ENCODE measurements at regions not wholly inside any gene's neighbourhood (a gene's known extent, or its start where the extent isn't known, plus 50 kb on each side); places are given as distances from the start of the nearest gene placed in this dataset.

DNA sequence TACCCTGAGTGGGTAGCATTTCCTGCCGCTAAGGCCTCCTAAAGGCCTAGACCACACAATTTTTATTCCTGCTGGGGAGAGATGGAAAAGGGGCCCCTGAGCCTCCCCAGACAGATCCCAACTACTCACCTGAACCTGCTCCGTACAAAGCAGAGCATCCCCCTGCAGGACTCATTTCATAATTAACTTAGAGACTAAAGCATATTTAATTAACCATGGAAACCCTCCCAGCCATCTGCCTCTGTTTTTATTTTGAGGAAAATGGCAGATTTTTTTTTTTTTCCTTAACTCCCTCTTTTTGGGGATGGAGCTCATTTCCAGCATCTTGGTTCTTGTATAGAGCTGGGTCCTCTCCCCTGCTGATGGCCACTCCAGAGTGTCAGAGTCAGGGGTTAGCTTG is 96.5 kb upstream of the CRHR1 start:
- DNase-seq (ENCODE audit: low read depth) = no peak

DNA sequence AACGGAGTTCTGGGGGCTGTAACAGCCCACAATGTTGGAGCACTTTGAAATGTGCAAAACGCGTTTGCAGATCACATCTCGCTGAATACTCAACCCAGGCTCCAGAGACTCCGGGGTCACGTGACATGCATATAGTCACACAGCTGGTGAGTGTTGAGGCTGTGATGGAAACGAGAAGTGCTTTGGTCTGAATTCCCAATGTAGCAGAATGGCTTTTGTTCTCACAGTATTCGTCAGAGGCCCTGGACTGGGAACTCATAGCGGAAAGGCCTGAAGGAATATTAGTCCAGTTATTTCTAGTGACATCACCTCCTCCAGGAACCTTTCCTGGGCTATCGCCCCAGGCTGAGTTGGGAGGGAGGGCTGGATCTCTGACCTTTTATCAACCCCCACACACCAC is 95.8 kb upstream of the CRHR1 start:
- no peak for DNase-seq (ENCODE audit: low read depth)

- no peak for DNase-seq (ENCODE audit: low read depth)
Observed at GRCh38 chr17:45688820-45689219, 95.3 kb upstream of the CRHR1 start.

DNA sequence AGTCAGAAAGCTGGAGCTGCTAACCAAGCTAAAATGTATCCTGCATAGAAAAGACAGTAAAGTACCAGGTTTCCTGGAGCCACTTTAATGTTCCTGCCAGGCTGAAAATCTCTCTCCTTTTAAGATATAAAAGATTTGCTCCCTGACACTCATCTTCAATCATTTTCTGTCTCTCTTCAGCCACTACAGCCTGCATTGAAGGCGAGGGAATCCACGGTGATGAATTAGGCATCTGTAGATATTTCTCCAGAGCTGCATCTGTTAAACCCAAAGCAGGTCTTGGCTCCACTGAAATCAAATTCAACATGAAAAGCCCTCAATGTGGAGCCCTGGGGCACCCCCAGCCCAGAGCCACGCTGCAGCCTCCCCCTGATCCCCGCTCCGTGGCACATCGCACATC is 94.7 kb upstream of the CRHR1 start:
- no peak for DNase-seq (ENCODE audit: low read depth)

DNA sequence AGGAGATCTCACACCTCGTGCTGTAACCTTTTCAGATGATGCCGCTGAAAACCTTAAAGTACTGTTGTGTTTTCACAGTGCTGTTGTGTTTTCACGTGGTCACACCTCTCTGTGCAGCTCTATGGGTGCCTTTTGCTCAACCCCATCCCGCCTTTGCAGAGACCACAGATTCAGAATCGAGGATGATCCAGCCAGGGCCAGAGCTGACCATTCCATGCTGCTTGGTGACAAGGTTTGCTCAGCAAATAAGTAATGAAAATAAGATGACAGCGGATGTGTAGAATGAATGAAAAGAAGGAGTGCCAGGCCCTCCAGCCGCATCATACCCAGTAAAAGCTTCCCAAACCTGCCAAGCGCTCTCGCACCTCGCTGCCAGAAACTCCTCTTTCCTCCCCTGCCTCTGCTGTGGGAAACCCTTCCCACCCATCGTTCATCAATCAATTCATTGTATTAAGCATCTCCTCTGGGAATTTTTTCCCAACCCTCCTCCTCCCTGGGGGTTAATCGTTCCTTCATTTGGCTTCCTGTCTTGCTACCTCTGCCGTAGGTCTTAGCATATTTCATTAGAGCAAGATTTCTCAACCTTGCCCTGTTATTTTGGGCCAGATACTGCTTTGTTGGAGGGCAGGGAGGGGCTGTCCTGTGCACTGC is 93.4 kb upstream of the CRHR1 start:
- DNase-seq (ENCODE audit: low read depth) = no peak

- DNase-seq (ENCODE audit: low read depth) = no peak
Observed at GRCh38 chr17:45692661-45693060, 91.5 kb upstream of the CRHR1 start.

GRCh38 chr17:45693792-45694191 is 90.3 kb upstream of the CRHR1 start:
- DNase-seq (ENCODE audit: low read depth) = no peak

GRCh38 chr17:45696442-45696841 is 87.7 kb upstream of the CRHR1 start:
- no peak for DNase-seq (ENCODE audit: low read depth)

- DNase-seq (ENCODE audit: low read depth) = no peak
Observed at GRCh38 chr17:45697076-45697475, 87.0 kb upstream of the CRHR1 start.

DNA sequence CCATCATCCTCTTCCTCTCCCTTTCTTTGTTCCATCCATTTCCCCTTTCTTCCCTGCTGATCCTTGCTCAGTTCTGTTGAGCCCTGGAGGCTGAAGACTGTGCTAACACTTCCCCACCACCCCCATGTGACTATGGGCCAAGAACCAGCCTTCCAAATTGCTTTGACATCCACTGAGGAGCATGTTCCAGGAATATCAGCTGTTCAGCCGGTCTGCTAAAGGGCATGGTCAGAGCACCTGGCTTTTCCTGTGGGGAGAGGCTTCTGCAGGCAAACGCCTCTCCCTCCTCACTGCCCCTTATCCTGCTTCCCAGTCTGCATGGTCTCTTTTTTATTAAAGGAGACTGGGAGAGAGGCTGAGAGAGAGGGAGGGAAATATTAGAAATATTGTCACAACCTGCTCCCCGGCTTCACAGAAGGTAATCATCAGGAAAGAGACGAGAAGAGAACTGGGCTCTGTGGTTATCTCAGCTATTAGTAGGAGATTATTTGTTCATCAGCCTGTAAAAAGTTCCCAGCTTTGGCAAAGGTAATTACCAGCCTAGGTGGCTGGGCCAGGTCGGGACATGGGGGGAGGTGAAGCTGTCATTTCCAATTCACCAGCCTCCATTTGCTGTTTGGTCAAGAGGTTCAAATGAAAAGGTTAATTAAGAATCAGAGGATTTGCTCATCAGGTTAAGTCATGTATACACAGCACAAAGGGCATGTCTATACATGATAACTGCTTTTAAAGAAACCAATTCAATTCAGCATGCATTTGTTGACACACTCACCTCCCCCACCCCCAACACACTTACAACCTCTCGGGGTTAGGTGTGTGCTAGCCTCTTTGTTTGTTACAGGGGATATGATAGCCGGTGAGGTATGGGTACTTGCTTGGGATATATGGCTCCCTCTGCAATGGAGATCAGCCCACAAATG is 83.7 kb upstream of the CRHR1 start:
- DNase-seq (ENCODE audit: low read depth) = no peak

GRCh38 chr17:45702666-45703266 is 81.4 kb upstream of the CRHR1 start:
- no peak for DNase-seq (ENCODE audit: low read depth)

DNA sequence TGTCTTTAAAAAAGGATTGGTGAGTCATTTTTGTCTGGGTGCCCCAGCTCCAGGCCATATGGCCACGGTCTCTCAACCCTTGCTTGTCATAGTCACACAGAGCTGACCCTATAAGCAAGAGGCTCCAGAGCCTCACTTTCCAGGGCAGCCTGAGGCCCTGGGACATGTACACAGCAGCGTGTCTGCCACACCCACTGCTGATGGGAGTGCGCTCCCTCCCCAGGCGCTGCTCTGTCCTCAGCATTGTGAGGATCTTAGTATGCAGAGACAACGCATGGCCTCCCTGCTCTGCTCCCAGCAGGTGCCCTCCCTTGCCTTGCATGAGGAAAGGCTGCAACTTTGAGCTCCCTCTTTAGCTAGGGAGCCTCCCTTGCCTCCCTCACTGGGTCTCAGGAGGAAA is 80.8 kb upstream of the CRHR1 start:
- no peak for DNase-seq (ENCODE audit: low read depth)

DNA sequence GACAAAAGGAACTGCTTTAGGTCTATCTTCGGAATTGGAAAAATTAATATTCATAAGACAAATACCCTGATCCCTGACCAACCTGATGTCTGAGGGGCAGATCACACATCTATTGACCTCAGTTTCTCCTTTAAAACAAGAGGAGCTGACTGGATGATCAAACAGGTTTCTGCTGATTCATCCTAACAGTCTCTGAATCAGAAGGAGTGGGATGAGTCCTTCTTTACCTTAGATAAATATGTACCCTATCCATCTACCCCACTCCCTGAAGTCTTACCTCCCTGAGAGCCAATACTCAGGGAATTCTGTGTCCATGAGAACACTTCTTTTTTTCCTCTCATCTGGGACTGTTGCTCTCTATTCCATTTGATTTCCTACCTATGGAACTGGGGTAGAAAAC is 80.3 kb upstream of the CRHR1 start:
- no peak for DNase-seq (ENCODE audit: low read depth)

- DNase-seq (ENCODE audit: low read depth) = no peak
Observed at GRCh38 chr17:45704251-45704650, 79.9 kb upstream of the CRHR1 start.

GRCh38 chr17:45705123-45706009 is 78.8 kb upstream of the CRHR1 start:
- DNase-seq (ENCODE audit: low read depth) = peak; percentile 1

- no peak for DNase-seq (ENCODE audit: low read depth)
Observed at GRCh38 chr17:45706033-45706432, 78.1 kb upstream of the CRHR1 start.

DNA sequence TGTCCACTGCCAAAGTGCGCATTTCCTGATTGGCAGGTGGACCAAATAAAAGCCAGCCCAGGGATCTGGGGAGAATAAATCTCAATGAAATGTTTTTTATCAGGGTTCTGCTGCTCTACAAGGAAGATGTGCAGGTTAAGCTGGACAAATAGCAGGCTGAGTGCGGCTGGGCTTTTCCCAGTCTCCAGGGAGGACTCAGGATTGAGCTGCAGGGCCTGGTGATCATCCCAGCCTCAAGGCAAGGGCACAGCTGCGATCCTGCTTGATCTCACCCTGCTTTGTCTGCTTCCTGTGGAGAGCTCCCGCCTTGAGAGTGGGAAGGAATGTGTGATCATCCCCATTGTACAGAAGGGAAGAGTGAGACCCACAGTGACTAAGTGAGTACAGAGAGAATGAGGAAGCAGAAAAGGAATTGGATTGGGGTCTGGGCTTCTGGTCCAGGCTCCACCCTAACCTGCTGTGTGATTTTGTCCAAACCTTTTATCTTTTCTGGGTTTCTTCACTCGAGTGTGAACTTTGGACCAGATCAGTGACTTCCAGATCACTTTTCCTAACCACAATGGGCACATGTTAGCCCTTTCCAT is 75.3 kb upstream of the CRHR1 start:
- DNase-seq (ENCODE audit: low read depth) = no peak

GRCh38 chr17:45709728-45710288 is 74.3 kb upstream of the CRHR1 start:
- no peak for DNase-seq (ENCODE audit: low read depth)

DNA sequence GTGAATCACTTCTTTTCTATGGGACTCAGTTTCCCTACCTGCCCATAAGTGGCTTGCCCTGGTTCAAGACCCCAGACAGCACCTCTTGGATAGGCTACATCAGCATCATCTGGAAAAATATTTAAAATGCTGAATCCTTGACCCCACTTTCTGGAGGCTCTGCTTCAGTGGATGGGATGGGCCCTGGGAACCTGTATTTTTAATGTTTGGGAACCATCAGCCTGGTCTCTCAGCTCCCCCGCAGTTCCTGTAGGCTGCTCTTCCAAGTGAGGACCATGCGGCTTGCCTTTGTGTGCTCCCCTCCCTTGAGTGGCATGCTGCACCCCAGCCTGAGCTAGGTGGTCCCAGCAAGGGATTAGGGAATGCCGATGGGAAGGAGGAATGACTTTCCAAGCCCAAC is 68.3 kb upstream of the CRHR1 start:
- no peak for DNase-seq (ENCODE audit: low read depth)

GRCh38 chr17:45718791-45719190 is 65.3 kb upstream of the CRHR1 start:
- no peak for DNase-seq (ENCODE audit: low read depth)

DNA sequence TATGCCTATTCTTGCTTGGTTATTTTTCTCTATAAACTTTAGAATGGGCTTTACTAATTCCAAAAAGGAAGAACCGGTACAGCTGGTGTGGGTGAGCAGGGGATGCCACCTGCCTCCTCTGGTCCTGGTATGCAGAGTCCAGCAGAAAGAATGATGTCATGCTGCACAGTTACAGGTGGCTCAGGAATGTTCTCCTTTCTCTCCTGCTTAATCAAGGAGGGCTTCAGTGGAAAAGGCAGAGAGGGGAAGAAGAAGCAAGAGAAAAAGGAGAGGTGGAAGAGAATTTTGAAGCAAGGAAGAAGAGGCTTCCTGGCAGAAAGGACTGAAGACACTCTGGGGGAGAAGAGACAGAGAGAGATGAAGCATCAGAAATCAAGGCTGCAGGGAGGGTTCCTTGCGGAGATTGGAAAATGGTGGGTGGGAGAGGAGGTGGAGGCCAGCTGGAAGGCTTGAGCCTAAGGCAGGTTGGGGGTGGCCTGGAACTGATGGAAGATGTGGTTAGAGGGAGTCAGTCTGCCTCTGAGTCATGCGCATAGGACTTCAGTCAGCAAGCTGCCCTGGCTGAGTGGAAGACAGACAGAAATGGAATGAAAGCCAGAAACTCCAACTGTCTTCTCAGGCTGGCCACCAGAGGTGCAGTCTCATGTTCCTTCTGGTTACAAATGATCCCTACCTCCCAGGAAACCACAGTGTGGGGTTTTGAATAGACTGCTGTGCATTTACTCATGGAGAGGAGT is 64.6 kb upstream of the CRHR1 start:
- no peak for DNase-seq (ENCODE audit: low read depth)

Measured in activated T-cell treated with anti-CD3 and anti-CD28 coated beads for 24 hours (primary cell).